ENCODE measurements at regions not wholly inside any gene's neighbourhood (a gene's known extent, or its start where the extent isn't known, plus 50 kb on each side); places are given as distances from the start of the nearest gene placed in this dataset.

GRCh38 chr2:136049991-136050920, 64.8 kb upstream of the DARS1 start:
- Mint-ChIP-seq H3K27ac (peak overlapping the region; percentile 77), H3K9me3 (peaks cover 0 to 1% of the 10 kb centered on the region in 2 donors), H3K4me1 (ENCODE audit: low read depth in 2 of 2) (peaks cover 35 to 51% of the 10 kb centered on the region in 2 donors), H3K36me3 (ENCODE audit: insufficient read depth) (no peaks in the 10 kb centered on the region), H3K27me3 (no peaks in the 10 kb centered on the region), H3K4me3 (no peak overlapping the region)
- DNase-seq = no peak
- no peak for ATAC-seq (replicated peaks)

GRCh38 chr2:136049011-136049742, 63.8 kb upstream of the DARS1 start:
- H3K27me3 Mint-ChIP-seq = no peaks in the 10 kb centered on the region
- H3K4me3 Mint-ChIP-seq = no peak overlapping the region
- ATAC-seq (replicated peaks) = no peak

GRCh38 chr2:136045835-136046570, 60.6 kb upstream of the DARS1 start:
- no peaks in the 10 kb centered on the region for H3K36me3 Mint-ChIP-seq (ENCODE audit: insufficient read depth)
- ATAC-seq (replicated peaks) (no peak), DNase-seq (no peak)
- H3K4me3 Mint-ChIP-seq = no peak overlapping the region
- H3K27ac Mint-ChIP-seq = peak overlapping the region in 1 of 2 donors; percentile 26
- peaks cover 11 to 19% of the 10 kb centered on the region in 2 donors for H3K4me1 Mint-ChIP-seq (ENCODE audit: low read depth in 2 of 2)
- H3K27me3 Mint-ChIP-seq = no peaks in the 10 kb centered on the region
- H3K9me3 Mint-ChIP-seq = no peaks in the 10 kb centered on the region

More at GRCh38 chr2:136049011-136049742, 63.8 kb upstream of the DARS1 start:
- DNase-seq = no peak
- Mint-ChIP-seq H3K27ac (peak overlapping the region; percentile 37 to 77), H3K9me3 (no peaks in the 10 kb centered on the region), H3K36me3 (ENCODE audit: insufficient read depth) (no peaks in the 10 kb centered on the region), H3K4me1 (ENCODE audit: low read depth in 2 of 2) (peaks cover 32 to 44% of the 10 kb centered on the region in 2 donors)

- no peak for ATAC-seq (replicated peaks)
- H3K27ac Mint-ChIP-seq = no peak overlapping the region
- H3K27me3 Mint-ChIP-seq = no peaks in the 10 kb centered on the region
- H3K4me3 Mint-ChIP-seq = no peak overlapping the region
- H3K36me3 Mint-ChIP-seq (ENCODE audit: insufficient read depth) = no peaks in the 10 kb centered on the region
- H3K4me1 Mint-ChIP-seq (ENCODE audit: low read depth in 2 of 2) = peaks cover 7 to 15% of the 10 kb centered on the region in 2 donors
- no peaks in the 10 kb centered on the region for H3K9me3 Mint-ChIP-seq
- no peak for DNase-seq
These were observed 59.9 kb upstream of the DARS1 start for GRCh38 chr2:136045344-136045743.
